Activated CD4-positive, alpha-beta T cell treated with anti-CD3 and anti-CD28 coated beads, Interleukin-2, amount 50 U/mL, for 16 hours (primary cell): ENCODE measurements at regions not wholly inside any gene's neighbourhood (a gene's known extent, or its start where the extent isn't known, plus 50 kb on each side); places are given as distances from the start of the nearest gene placed in this dataset.

Source experiments
- DNase-seq: peaks from one replicate; pipeline ENCODE4 v3.0.0-alpha.2; 2020

- no peak for DNase-seq
Measured at GRCh38 chr12:41869432-41869831, 275.2 kb downstream of the GXYLT1 start.

GRCh38 chr12:41866878-41867430, 277.7 kb downstream of the GXYLT1 start:
- no peak for DNase-seq

- no peak for DNase-seq
Measured at GRCh38 chr12:41856228-41856627, 288.4 kb downstream of the GXYLT1 start.

- no peak for DNase-seq
Measured at GRCh38 chr12:41850046-41850445, 294.6 kb downstream of the GXYLT1 start.

DNA sequence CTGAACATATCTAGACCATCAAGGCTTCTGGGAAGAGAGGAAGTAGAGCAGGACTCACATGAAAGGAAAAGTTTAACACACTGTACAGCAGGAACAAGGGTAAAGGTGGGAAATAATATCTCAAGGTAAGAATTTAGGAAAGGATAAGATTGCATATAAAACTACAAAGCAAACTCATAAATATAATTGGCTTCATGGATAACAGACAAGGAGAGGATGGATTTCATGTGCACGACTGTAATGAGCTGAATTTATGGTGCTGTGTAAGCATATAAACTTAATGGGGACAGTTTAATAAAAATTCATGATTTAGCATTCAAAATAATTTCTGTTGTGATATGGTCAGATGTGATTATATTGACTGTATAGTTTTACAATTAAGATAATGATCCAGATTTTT, 298.0 kb downstream of the GXYLT1 start:
- no peak for DNase-seq

DNA sequence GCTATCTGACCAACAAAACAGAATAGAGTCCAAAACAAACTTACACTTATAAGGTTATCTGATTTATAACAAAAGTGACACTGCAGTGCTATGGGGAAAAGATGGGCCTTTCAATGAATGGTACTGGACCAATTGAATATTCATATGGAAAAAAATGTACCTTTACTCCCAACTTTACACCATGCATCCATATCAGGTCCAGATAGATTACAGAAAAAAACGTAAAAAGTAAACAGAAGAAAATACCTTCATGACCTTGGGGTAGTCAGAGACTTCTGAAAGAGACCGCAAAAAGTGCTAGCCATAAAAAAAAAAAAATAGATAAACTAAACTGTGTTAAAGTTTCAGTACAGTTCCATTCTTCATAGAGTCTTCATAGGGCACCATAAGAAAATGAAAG, 308.3 kb downstream of the GXYLT1 start:
- no peak for DNase-seq

GRCh38 chr12:41835556-41835955, 309.1 kb downstream of the GXYLT1 start:
- no peak for DNase-seq

- DNase-seq, result no peak
Measured at GRCh38 chr12:41819948-41820347, 324.7 kb downstream of the GXYLT1 start.

GRCh38 chr12:41804026-41804425, 340.6 kb downstream of the GXYLT1 start:
- DNase-seq, result no peak

DNA sequence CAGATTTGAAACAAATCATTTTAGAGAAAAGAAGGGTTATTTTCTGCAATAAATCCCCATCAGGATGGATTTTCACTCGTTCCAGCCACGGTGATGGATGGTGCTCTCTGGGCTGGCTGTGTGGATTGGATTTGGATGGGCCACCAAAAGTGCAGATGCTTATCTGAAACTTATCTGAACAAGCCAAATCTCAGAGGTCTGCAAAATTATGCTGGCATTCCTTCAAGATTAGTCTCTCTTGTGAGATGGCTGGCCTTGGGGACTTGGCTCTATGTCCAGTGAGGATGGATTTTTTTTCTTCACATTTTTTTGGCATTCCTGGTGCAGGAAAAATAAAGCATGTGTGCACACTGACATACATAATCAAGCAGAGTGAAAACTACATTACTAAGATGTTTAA, 341.9 kb downstream of the GXYLT1 start:
- no peak for DNase-seq

GRCh38 chr12:41801261-41801660, 343.4 kb downstream of the GXYLT1 start:
- DNase-seq, result no peak

- no peak for DNase-seq
Measured at GRCh38 chr12:41799671-41800070, 345.0 kb downstream of the GXYLT1 start.

DNA sequence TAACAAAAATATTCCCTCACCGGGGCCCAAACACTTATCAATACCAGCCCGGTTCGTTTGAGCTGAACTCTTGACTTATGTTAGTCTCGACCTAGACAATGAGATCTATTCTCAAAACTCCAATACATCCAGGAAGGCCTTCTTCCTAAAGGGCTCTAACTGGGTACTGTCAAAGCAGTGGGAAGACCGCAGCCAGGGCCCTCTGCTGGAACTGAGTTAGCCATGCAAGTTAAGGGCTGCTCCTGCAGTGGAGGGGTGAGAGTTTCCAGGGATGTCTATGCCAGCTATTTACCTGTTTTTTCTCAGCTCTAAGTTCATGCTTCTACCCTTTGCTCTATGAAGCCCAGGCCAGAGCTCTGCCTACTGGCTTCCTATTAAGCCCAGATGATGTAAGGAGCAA, 348.8 kb downstream of the GXYLT1 start:
- no peak for DNase-seq

DNA sequence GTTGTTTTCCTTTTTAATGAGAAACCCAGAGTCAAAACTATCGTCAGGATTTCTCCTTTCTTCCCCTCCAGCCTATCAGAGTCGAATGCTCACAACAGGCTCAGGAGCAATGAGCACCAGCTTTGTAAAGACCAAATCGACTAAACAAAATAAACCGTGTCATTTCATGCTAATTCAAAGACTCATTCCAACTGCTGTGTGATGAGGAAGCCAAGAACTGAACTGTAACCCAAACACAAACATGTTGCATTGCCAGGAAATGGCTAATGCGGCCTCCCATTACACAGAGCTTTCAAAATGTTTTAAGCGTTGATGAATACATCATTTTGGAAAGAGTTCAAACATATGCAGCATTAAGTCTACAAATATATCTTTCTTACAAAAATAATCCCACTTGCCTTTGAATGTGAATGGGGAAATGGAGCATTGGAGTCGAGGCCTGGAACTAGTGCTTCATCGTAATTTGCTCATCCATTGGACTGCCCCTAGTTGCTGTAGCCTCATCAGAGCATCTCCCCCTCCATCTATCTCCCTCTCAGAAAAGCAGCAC, 349.5 kb downstream of the GXYLT1 start:
- DNase-seq, result no peak

- no peak for DNase-seq
Measured at GRCh38 chr12:41794336-41794735, 350.3 kb downstream of the GXYLT1 start.

GRCh38 chr12:41784957-41785356, 359.7 kb downstream of the GXYLT1 start:
- DNase-seq, result no peak

- no peak for DNase-seq
Measured at GRCh38 chr12:41778934-41779333, 365.7 kb downstream of the GXYLT1 start.

DNA sequence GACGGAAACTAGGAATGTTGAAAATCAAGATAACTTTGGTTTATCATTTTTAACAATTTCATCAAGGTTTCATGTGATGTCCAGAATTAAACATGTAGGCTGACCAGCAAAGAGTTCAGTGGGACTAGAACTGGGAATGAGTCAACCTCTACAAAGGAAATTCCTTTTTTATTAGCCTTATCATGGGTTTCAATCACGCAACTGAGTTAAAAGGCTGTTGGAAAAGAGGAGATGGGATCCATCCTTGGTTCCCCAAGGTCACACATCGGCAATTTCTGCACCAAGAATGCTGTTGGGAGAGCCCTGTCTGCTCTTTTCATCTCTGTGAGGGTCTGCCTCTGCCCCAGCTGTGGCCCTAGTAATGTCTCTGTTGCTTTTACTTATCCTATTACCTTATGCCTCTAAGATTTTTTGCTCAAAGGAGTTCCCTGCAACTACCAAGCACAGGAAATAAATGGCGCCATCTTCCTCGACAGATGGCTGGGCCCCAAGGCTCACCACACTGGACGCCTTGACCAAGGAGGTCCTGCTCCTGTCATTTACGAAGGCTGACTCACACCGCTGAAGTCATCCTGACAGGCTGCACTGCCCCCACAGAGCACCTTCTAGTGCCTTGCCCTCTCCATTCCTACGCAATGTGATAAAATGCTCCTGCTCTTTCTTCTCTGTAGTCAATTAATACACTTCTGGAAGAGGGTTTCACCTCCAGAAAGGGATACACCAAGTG, 367.4 kb downstream of the GXYLT1 start:
- DNase-seq, result no peak

GRCh38 chr12:41772478-41772877, 372.2 kb downstream of the GXYLT1 start:
- no peak for DNase-seq

- peak; percentile 8 for DNase-seq
Measured at GRCh38 chr12:41769810-41770209, 374.9 kb downstream of the GXYLT1 start.

- no peak for DNase-seq
Measured at GRCh38 chr12:41768456-41768855, 376.2 kb downstream of the GXYLT1 start.

- no peak for DNase-seq
Measured at GRCh38 chr12:41762691-41763090, 382.0 kb downstream of the GXYLT1 start.

GRCh38 chr12:41745593-41745992, 399.1 kb downstream of the GXYLT1 start:
- DNase-seq, result no peak

- no peak for DNase-seq
Measured at GRCh38 chr12:41743835-41744234, 400.8 kb downstream of the GXYLT1 start.

GRCh38 chr12:41739066-41739465, 405.6 kb downstream of the GXYLT1 start:
- DNase-seq, result no peak
